ENCODE measurements at regions not wholly inside any gene's neighbourhood (a gene's known extent, or its start where the extent isn't known, plus 50 kb on each side); places are given as distances from the start of the nearest gene placed in this dataset.

- no peaks in the 10 kb centered on the region for H3K9me1 ChIP-seq (ENCODE audit: control insufficient read depth, insufficient read depth, low read length)
- no peak for DNase-seq (ENCODE audit: extremely low read depth in 1 of 4, low spot score in 3 of 4)
- ChIA-PET POLR2A (no interaction called here), CTCF (ENCODE audit: low intra/inter-chr PET ratio) (no interaction called here)
- no TSS peak for BruUV-seq (replicated peaks)
- 1% methylated on average over 7 of the region's 7 CpGs for WGBS (ENCODE audit: insufficient coverage, low coverage, missing lambda C conversion rate)
- H2AFZ ChIP-seq (ENCODE audit: low read depth, low read length) = no peak overlapping the region
- H3K4me3 ChIP-seq = no peak overlapping the region
- intact Hi-C loops (cut with micrococcal nuclease) (no loop called here), in situ Hi-C loops (cut with MboI) (no loop called here)
- H3K79me2 ChIP-seq (ENCODE audit: control insufficient read depth, insufficient read depth, low read length) = no peaks in the 10 kb centered on the region
- TF ChIP-seq DNMT1 (IDR thresholded peaks at IDR 0.05) = no peak
- no peak for TF ChIP-seq TFAP4 (CRISPR knock-in tag; IDR thresholded peaks at IDR 0.05; ENCODE audit: borderline replicate concordance)
- no peak for TF ChIP-seq HDAC3 (IDR thresholded peaks at IDR 0.05; ENCODE audit: borderline replicate concordance, partially characterized antibody)
- no peak for TF ChIP-seq HCFC1 (IDR thresholded peaks at IDR 0.05; ENCODE audit: low read depth, low read length)
- no peak for TF ChIP-seq ZNF77 (CRISPR knock-in tag; IDR thresholded peaks at IDR 0.05)
- TF ChIP-seq ZNF146 (CRISPR knock-in tag; IDR thresholded peaks at IDR 0.05; ENCODE audit: unreplicated experiment) = no peak
- no peak for TF ChIP-seq LEF1 (IDR thresholded peaks at IDR 0.05)
- no peak for TF ChIP-seq ZNF253 (CRISPR knock-in tag; conservative IDR thresholded peaks at IDR 0.05)
- no peak for TF ChIP-seq ZNF143 (CRISPR knock-in tag; IDR thresholded peaks at IDR 0.05)
- TF ChIP-seq ZC3H11A (IDR thresholded peaks at IDR 0.05; ENCODE audit: low read depth, low read length) = no peak
- no peak for FAIRE-seq
- peaks cover 0 to 8% of the 10 kb centered on the region in 2 experiments; a peak in 2 of 5 replicates for H3K27me3 ChIP-seq (ENCODE audit: control insufficient read depth in 2 of 2, insufficient read depth in 2 of 2, low read length in 2 of 2)
- no peaks in the 10 kb centered on the region for H4K20me1 ChIP-seq (replicated peaks; ENCODE audit: control insufficient read depth, insufficient read depth, low read length)
- no peak overlapping the region for H3K9ac ChIP-seq (ENCODE audit: insufficient read depth in 1 of 2, low read depth in 2 of 2, low read length in 2 of 2)
- H3K36me3 ChIP-seq (ENCODE audit: control insufficient read depth, insufficient read depth, low read length) = no peaks in the 10 kb centered on the region
- H3K27ac ChIP-seq (ENCODE audit: extremely low read depth, low read depth, low read length) = no peak overlapping the region
- H3K4me1 ChIP-seq (replicated peaks in 1 of 2; ENCODE audit: control insufficient read depth in 2 of 2, insufficient read depth in 2 of 2, low read length in 2 of 2) = no peaks in the 10 kb centered on the region
- H3K9me3 ChIP-seq (replicated peaks; ENCODE audit: control insufficient read depth, insufficient read depth, low read depth, low read length) = no peaks in the 10 kb centered on the region
- no peak overlapping the region for H3K4me2 ChIP-seq (ENCODE audit: insufficient read depth, low read length)
- ATAC-seq = no peak
Measured at GRCh38 chr14:89551955-89552354, 134.9 kb upstream of the FOXN3 start.
